ENCODE measurements at regions not wholly inside any gene's neighbourhood (a gene's known extent, or its start where the extent isn't known, plus 50 kb on each side); places are given as distances from the start of the nearest gene placed in this dataset.
A peak's percentile ranks its signal among the peaks of the same experiment; 100 is the strongest.
"Not testable (repeated sequence)": the region's sequence is repeated elsewhere in the genome, so short reads cannot be mapped to it uniquely, and the experiment has no call there.

- DNase-seq (ENCODE audit: low spot score), result no peak
Observed at GRCh38 chrX:150238632-150239382, 124.3 kb upstream of the MAMLD1 start.

GRCh38 chrX:150239946-150240642 is 123.0 kb upstream of the MAMLD1 start:
- DNase-seq (ENCODE audit: low spot score), result no peak

GRCh38 chrX:150240643-150240970 is 122.5 kb upstream of the MAMLD1 start:
- DNase-seq (ENCODE audit: low spot score), result no peak

GRCh38 chrX:150253959-150254620 is 109.0 kb upstream of the MAMLD1 start:
- DNase-seq (ENCODE audit: low spot score), result no peak

- no peak for DNase-seq (ENCODE audit: low spot score)
Observed at GRCh38 chrX:150254909-150255308, 108.2 kb upstream of the MAMLD1 start.

GRCh38 chrX:150255441-150256296 is 107.4 kb upstream of the MAMLD1 start:
- no peak for DNase-seq (ENCODE audit: low spot score)

GRCh38 chrX:150256297-150256650 is 106.8 kb upstream of the MAMLD1 start:
- no peak for DNase-seq (ENCODE audit: low spot score)

GRCh38 chrX:150257353-150258175 is 105.6 kb upstream of the MAMLD1 start:
- DNase-seq (ENCODE audit: low spot score), result no peak

- no peak for DNase-seq (ENCODE audit: low spot score)
Observed at GRCh38 chrX:150258176-150258425, 105.0 kb upstream of the MAMLD1 start.

GRCh38 chrX:150258463-150259430 is 104.4 kb upstream of the MAMLD1 start:
- no peak for DNase-seq (ENCODE audit: low spot score)

- no peak for DNase-seq (ENCODE audit: low spot score)
Observed at GRCh38 chrX:150262456-150262855, 100.7 kb upstream of the MAMLD1 start.

GRCh38 chrX:150268839-150269355 is 94.2 kb upstream of the MAMLD1 start:
- no peak for DNase-seq (ENCODE audit: low spot score)

GRCh38 chrX:150269605-150270254 is 93.4 kb upstream of the MAMLD1 start:
- no peak for DNase-seq (ENCODE audit: low spot score)

GRCh38 chrX:150270622-150271021 is 92.5 kb upstream of the MAMLD1 start:
- no peak for DNase-seq (ENCODE audit: low spot score)

GRCh38 chrX:150273575-150274294 is 89.4 kb upstream of the MAMLD1 start:
- DNase-seq (ENCODE audit: low spot score), result not testable (repeated sequence)

- no peak for DNase-seq (ENCODE audit: low spot score)
Observed at GRCh38 chrX:150282953-150283352, 80.2 kb upstream of the MAMLD1 start.

GRCh38 chrX:150291014-150291413 is 72.1 kb upstream of the MAMLD1 start:
- peak; percentile 95 for DNase-seq (ENCODE audit: low spot score)

- DNase-seq (ENCODE audit: low spot score), result no peak
Observed at GRCh38 chrX:150293311-150294013, 69.7 kb upstream of the MAMLD1 start.
